ENCODE measurements at regions not wholly inside any gene's neighbourhood (a gene's known extent, or its start where the extent isn't known, plus 50 kb on each side); places are given as distances from the start of the nearest gene placed in this dataset.

DNA sequence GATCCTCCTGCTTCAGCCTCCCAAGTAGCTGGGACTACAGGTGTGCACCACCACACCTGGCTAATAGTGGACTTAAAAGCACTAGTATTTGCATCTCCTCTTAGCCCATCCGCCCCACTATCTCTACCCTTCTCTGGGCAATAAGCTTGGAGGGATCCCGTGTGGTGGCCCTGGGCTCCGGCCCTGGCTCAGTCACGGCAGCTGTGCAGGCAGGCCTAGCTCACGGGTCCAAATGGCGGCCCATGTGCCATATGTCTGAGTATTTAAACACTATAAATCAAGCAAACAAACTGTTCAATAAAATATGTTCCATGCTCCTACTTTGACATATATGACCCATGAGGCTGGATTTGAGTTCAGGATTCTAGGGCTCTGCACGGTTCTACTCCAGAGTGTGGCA lies 118.4 kb downstream of the BANF2 start:
- 86 to 98% methylated on average over 4 to 7 of the region's 7 CpGs for WGBS, 2 donors
- intact Hi-C loops (cut with DNase I; ENCODE audit: low total_unique reads): no loop called here
- no peaks in the 10 kb centered on the region for H3K4me1 ChIP-seq
- H3K27me3 ChIP-seq: no peaks in the 10 kb centered on the region
- no peak for TF ChIP-seq POLR2A (IDR thresholded peaks at IDR 0.05)
- TF ChIP-seq, protein P1, sequence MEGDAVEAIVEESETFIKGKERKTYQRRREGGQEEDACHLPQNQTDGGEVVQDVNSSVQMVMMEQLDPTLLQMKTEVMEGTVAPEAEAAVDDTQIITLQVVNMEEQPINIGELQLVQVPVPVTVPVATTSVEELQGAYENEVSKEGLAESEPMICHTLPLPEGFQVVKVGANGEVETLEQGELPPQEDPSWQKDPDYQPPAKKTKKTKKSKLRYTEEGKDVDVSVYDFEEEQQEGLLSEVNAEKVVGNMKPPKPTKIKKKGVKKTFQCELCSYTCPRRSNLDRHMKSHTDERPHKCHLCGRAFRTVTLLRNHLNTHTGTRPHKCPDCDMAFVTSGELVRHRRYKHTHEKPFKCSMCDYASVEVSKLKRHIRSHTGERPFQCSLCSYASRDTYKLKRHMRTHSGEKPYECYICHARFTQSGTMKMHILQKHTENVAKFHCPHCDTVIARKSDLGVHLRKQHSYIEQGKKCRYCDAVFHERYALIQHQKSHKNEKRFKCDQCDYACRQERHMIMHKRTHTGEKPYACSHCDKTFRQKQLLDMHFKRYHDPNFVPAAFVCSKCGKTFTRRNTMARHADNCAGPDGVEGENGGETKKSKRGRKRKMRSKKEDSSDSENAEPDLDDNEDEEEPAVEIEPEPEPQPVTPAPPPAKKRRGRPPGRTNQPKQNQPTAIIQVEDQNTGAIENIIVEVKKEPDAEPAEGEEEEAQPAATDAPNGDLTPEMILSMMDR (IDR thresholded peaks at IDR 0.05): no peak
- H3K4me3 ChIP-seq: no peak overlapping the region
- H3K9me3 ChIP-seq: no peaks in the 10 kb centered on the region
- H3K36me3 ChIP-seq (ENCODE audit: low read depth, missing control alignments): no peaks in the 10 kb centered on the region
- H3K27ac ChIP-seq: no peak overlapping the region
- DNase-seq: no peak

- H3K4me1 ChIP-seq: no peaks in the 10 kb centered on the region
- no peak overlapping the region for H3K4me3 ChIP-seq
- no peaks in the 10 kb centered on the region for H3K27me3 ChIP-seq
- DNase-seq: no peak
- TF ChIP-seq, protein P1 (IDR thresholded peaks at IDR 0.05): no peak
- no peak for TF ChIP-seq POLR2A (IDR thresholded peaks at IDR 0.05)
- no peak overlapping the region for H3K27ac ChIP-seq
- H3K36me3 ChIP-seq (ENCODE audit: low read depth, missing control alignments): no peaks in the 10 kb centered on the region
- no peaks in the 10 kb centered on the region for H3K9me3 ChIP-seq
- WGBS, 2 donors: 93 to 94% methylated on average over 10 to 13 of the region's 13 CpGs
- intact Hi-C loops (cut with DNase I; ENCODE audit: low total_unique reads): no loop called here
Measured at GRCh38 chr20:17816804-17817587, 117.2 kb downstream of the BANF2 start.

GRCh38 chr20:17811628-17811965 lies 111.8 kb downstream of the BANF2 start:
- no peaks in the 10 kb centered on the region for H3K36me3 ChIP-seq (ENCODE audit: low read depth, missing control alignments)
- H3K9me3 ChIP-seq: no peaks in the 10 kb centered on the region
- no peak for DNase-seq
- no peaks in the 10 kb centered on the region for H3K27me3 ChIP-seq
- peaks cover 35% of the 10 kb centered on the region for H3K4me1 ChIP-seq
- no peak overlapping the region for H3K27ac ChIP-seq
- no peak for TF ChIP-seq POLR2A (IDR thresholded peaks at IDR 0.05)
- TF ChIP-seq, protein P1 (IDR thresholded peaks at IDR 0.05): no peak
- H3K4me3 ChIP-seq: no peak overlapping the region
- intact Hi-C loops (cut with DNase I; ENCODE audit: low total_unique reads): no loop called here
- WGBS, 2 donors: 88 to 91% methylated on average over 4 of the region's 4 CpGs

- Histone ChIP-seq H3K27me3 (no peaks in the 10 kb centered on the region), H3K4me3 (no peak overlapping the region), H3K36me3 (ENCODE audit: low read depth, missing control alignments) (no peaks in the 10 kb centered on the region), H3K4me1 (peaks cover 39% of the 10 kb centered on the region), H3K9me3 (no peaks in the 10 kb centered on the region), H3K27ac (no peak overlapping the region)
- intact Hi-C loops (cut with DNase I; ENCODE audit: low total_unique reads): no loop called here
- TF ChIP-seq POLR2A (IDR thresholded peaks at IDR 0.05): no peak
- DNase-seq: no peak
- WGBS, 2 donors: 89 to 90% methylated on average over 7 to 9 of the region's 9 CpGs
Measured at GRCh38 chr20:17810847-17811627, 111.3 kb downstream of the BANF2 start.

DNA sequence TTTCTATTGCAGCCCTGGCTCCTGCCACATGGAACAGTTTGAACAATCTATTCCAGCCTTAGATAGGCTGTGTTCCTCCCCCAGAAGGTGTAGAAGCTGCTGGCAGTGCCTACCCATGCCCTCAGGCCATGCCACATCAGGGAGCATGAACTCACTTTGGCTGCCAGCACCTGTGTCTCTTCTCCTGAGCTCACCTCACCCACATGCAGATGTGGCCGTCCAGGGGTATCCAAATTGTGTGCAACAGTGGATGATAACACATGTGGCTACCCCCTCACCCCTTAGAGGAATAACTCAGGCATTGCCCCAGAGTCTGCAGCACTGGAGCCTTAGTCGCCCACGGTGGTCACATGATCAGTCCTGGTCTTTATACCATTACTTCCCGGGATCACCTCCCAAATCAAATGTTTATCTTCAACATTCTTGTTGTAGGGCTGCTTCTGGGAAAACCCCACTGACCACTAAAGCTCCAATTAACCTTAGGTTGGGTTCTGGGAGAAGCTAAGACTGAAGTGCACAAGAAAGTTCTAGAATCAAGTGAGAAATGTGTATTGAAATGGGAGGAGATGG lies 110.4 kb downstream of the BANF2 start:
- TF ChIP-seq, protein P1 (IDR thresholded peaks at IDR 0.05): no peak
- no peak for TF ChIP-seq POLR2A (IDR thresholded peaks at IDR 0.05)
- 70 to 90% methylated on average over 2 to 4 of the region's 4 CpGs for whole genome bisulfite sequencing, 2 donors
- H3K27me3 ChIP-seq: no peaks in the 10 kb centered on the region
- peaks cover 42% of the 10 kb centered on the region for H3K4me1 ChIP-seq
- H3K9me3 ChIP-seq: no peaks in the 10 kb centered on the region
- intact Hi-C loops (cut with DNase I; ENCODE audit: low total_unique reads): no loop called here
- no peak for DNase-seq
- H3K36me3 ChIP-seq (ENCODE audit: low read depth, missing control alignments): no peaks in the 10 kb centered on the region
- H3K27ac ChIP-seq: no peak overlapping the region
- H3K4me3 ChIP-seq: no peak overlapping the region

Measured in testis (tissue), 2 donors.